Stimulated activated naive CD8-positive, alpha-beta T cell treated with anti-CD3 and anti-CD28 coated beads, Interleukin-15, Interleukin-2, amounts not matched to agents 100 U/mL and 50 U/mL, for 24 hours (primary cell): ENCODE measurements at regions not wholly inside any gene's neighbourhood (a gene's known extent, or its start where the extent isn't known, plus 50 kb on each side); places are given as distances from the start of the nearest gene placed in this dataset.
"Not testable (repeated sequence)": the region's sequence is repeated elsewhere in the genome, so short reads cannot be mapped to it uniquely, and the experiment has no call there.

Experiments used
- ATAC-seq: fragments of 150-1000 bp; cut with Tn5 transposase; one replicate; pipeline ENCODE4 v1.10.0; 2021
- DNase-seq: peaks from one replicate; pipeline ENCODE4 v3.0.0; 2021

GRCh38 chr14:40119765-40120164, 687.5 kb upstream of the FBXO33 start:
- ATAC-seq (no peak), DNase-seq (no peak)

GRCh38 chr14:40119321-40119720, 687.1 kb upstream of the FBXO33 start:
- ATAC-seq: no peak
- no peak for DNase-seq

- ATAC-seq (no peak), DNase-seq (no peak)
Measured at GRCh38 chr14:40115583-40115982, 683.4 kb upstream of the FBXO33 start.

- DNase-seq (no peak), ATAC-seq (no peak)
Measured at GRCh38 chr14:40113671-40114070, 681.4 kb upstream of the FBXO33 start.

GRCh38 chr14:40100544-40101196, 668.4 kb upstream of the FBXO33 start:
- ATAC-seq (no peak), DNase-seq (no peak)

- ATAC-seq (no peak), DNase-seq (no peak)
Measured at GRCh38 chr14:40099316-40099715, 667.1 kb upstream of the FBXO33 start.

GRCh38 chr14:40098468-40098867, 666.2 kb upstream of the FBXO33 start:
- no peak for DNase-seq
- no peak for ATAC-seq

GRCh38 chr14:40096968-40097367, 664.7 kb upstream of the FBXO33 start:
- DNase-seq (no peak), ATAC-seq (no peak)

GRCh38 chr14:40093800-40094199, 661.6 kb upstream of the FBXO33 start:
- no peak for DNase-seq
- ATAC-seq: no peak

- DNase-seq (no peak), ATAC-seq (no peak)
Measured at GRCh38 chr14:40074169-40074568, 641.9 kb upstream of the FBXO33 start.

- no peak for ATAC-seq
- no peak for DNase-seq
Measured at GRCh38 chr14:40072175-40072574, 639.9 kb upstream of the FBXO33 start.

GRCh38 chr14:40058901-40059897, 627.0 kb upstream of the FBXO33 start:
- DNase-seq (no peak), ATAC-seq (no peak)

- ATAC-seq: no peak
Measured at GRCh38 chr14:40053416-40053815, 621.2 kb upstream of the FBXO33 start.

GRCh38 chr14:40028991-40029390, 596.8 kb upstream of the FBXO33 start:
- ATAC-seq (no peak), DNase-seq (no peak)

More at GRCh38 chr14:40053416-40053815, 621.2 kb upstream of the FBXO33 start:
- DNase-seq: no peak

- ATAC-seq (no peak), DNase-seq (no peak)
Measured at GRCh38 chr14:40025101-40025500, 592.9 kb upstream of the FBXO33 start.

GRCh38 chr14:40010961-40011360, 578.7 kb upstream of the FBXO33 start:
- ATAC-seq (no peak), DNase-seq (no peak)

GRCh38 chr14:40009771-40010170, 577.5 kb upstream of the FBXO33 start:
- ATAC-seq: no peak
- no peak for DNase-seq

GRCh38 chr14:40008345-40008744, 576.1 kb upstream of the FBXO33 start:
- not testable (repeated sequence) for DNase-seq, ATAC-seq

- DNase-seq: no peak
- ATAC-seq: no peak
Measured at GRCh38 chr14:40004871-40005500, 572.8 kb upstream of the FBXO33 start.

- ATAC-seq (no peak), DNase-seq (no peak)
Measured at GRCh38 chr14:40003773-40004172, 571.5 kb upstream of the FBXO33 start.

GRCh38 chr14:39998854-39999253, 566.6 kb upstream of the FBXO33 start:
- ATAC-seq: no peak
- no peak for DNase-seq

- no peak for DNase-seq
- no peak for ATAC-seq
Measured at GRCh38 chr14:39998114-39998513, 565.9 kb upstream of the FBXO33 start.

- DNase-seq (no peak), ATAC-seq (no peak)
Measured at GRCh38 chr14:39991041-39991440, 558.8 kb upstream of the FBXO33 start.
